GM19467 (cell line): ENCODE measurements at regions not wholly inside any gene's neighbourhood (a gene's known extent, or its start where the extent isn't known, plus 50 kb on each side); places are given as distances from the start of the nearest gene placed in this dataset.
"Not testable (repeated sequence)": the region's sequence is repeated elsewhere in the genome, so short reads cannot be mapped to it uniquely, and the experiment has no call there.

Experiments
- ATAC-seq: cut with Tn5 transposase; IDR thresholded peaks from one replicate; pipeline ENCODE4 v1.9.1; 2021; ENCODE audit warnings: mild to moderate bottlenecking, moderate library complexity; ENCODE audit not compliant: unreplicated experiment

DNA sequence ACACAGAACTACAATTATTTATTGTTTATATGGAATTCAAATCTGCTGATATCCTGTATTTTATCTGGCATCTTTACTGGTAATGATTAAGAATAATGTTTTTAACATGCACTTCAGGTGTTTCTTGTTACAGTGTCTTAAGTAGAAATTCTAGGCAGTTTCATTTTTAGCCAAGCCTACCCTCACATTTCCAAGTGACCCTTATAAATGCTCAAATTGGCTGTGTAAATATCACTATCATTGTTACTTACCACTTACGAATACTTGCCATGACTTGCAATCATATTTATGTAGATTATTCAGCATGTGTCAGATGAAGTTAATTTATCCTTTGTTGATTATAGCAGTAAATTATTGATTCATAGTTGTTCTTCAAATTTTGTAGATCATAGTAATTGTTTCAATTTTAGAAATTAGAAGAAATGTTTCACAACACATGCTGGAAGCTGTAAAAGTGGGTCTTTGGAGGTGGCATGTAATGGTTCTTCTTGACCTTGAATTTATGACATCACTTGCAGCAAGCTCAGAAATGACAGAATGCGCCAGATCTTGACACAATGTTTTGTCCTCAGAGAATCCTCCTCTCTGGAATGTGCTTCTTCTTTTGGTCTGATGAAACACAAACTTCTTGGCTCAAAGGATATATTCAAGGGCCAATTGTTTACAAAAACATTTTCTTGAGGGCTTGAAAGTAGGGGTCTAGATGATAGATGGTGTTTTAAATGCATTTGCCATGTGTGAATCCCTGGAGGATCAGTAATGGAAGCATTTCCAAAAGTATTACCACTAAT is 471.8 kb downstream of the COL12A1 start:
- ATAC-seq = no peak

DNA sequence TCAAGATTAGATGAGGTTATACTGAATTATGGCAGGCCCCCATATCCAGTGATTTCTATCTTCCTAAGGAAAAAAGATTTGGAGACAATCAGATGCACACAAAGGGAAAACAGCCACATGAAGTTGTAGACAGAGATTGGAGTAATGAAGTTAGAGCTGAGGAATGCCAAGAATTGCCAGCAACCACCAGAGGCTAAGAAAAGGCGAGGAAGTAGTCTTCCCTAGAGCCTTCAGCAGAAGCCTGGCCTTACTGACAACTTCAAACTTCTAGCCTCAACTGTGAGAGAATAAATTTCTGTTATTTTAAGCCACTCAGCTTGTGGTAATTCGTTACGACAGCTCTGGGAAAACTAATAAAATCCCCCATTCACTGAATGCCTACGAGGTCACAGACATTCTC is 473.9 kb downstream of the COL12A1 start:
- ATAC-seq = no peak

DNA sequence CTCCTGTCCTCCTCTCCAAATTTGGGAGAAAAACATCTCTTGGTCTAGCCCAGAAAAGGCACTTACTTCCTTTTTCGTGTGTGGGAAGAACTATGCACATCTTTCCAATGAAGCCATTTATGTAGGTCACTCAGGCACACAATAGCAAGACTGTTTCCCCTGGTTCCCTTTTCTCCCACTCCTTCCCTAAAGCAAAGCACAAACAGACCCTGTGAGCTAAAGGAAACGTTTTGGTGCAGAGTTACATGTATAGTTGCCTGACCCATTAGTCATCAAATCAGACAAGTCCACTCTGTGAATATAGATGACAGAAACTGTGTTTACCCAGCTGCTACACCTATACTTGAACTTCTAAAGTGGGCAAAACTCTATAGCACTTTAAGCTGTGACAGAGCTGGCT is 474.6 kb downstream of the COL12A1 start:
- no peak for ATAC-seq

DNA sequence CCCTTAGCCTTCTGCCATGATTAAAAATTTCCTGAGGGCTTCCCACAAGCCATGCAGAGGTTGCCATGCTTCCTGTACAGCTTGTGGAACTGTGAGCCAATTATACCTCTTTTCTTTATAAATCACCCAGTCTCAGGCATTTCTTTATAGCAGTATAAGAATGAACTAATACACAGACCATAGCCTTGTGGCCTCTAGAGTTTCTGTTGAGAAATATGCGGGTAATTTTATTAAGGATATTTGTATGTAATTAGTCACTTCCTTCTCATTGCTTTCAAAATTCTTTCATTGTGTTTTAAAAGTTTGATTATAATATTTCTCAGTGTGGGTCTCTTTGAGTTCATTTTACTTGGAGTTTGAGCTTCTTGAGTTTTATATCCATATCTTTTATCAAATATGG is 484.9 kb downstream of the COL12A1 start:
- no peak for ATAC-seq

GRCh38 chr6:74717591-74717990 is 488.3 kb downstream of the COL12A1 start:
- ATAC-seq = no peak

DNA sequence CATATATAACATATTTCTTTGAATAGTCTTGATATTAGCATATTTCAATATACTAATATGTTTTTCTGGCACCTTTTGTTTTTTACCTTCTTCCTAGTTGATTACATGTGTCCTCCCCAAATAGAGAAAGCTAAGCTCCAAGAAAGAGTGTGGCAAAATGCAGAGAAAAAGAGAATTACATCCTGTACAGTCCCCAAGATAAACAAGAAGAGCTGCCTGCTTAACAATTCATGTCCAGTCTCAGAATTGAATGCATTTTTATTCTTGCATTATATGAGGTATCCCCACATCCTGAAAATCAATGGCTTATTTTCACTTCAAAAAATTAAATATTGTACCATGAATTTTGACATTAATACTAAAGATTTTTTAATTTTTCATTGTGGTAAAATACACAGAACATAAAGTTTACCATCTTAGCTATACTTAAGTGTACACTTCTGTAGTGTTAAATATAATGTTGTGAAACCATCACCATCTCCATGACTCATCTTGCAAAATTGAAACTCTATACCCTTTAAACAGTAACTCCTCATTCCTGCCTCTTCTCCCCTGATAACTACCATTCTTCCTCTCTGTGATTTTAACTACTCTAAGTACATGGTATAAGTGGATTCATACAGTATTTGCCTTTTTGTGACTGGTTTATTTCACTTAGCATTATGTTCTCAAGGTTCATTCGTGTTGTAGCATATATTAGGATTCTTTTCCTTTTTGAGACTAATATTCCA is 490.3 kb downstream of the COL12A1 start:
- no peak for ATAC-seq

GRCh38 chr6:74713941-74714340 is 491.9 kb downstream of the COL12A1 start:
- no peak for ATAC-seq

DNA sequence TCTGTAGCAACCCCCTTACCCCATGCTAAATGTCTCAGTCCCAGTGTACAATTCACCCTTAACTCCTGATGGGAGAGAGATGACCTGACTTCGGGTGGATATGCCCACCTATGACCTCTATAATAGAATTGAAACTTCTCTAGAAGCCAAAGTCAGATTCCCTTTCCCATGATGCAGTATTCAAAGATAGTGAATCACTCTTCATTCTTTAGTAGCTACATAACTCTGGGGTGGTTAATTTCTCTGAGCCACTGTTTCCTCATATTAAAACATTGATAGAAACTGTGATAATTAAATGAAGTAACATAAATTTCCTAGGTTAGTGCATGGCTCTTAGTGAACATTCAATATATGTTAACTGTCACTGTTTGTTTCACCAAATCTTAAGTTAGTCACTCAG is 500.4 kb downstream of the COL12A1 start:
- ATAC-seq = no peak

DNA sequence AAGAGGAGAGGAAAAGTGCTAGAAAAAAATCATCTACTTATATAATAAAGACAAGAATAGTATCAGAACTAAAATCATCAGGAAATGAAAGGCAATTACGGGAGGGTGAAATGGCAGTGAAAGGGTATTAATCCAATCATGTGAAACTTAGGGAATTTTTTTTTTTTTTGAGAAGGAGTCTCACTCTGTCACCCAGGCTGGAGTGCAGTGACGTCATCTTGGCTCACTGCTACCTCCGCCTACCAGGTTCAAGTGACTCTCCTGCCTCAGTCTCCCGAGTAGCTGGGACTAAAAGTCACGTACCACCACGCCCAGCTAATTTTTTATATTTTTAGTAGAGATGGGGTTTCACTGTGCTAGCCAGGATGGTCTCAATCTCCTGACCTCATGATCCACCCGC is 501.3 kb downstream of the COL12A1 start:
- ATAC-seq = not testable (repeated sequence)

DNA sequence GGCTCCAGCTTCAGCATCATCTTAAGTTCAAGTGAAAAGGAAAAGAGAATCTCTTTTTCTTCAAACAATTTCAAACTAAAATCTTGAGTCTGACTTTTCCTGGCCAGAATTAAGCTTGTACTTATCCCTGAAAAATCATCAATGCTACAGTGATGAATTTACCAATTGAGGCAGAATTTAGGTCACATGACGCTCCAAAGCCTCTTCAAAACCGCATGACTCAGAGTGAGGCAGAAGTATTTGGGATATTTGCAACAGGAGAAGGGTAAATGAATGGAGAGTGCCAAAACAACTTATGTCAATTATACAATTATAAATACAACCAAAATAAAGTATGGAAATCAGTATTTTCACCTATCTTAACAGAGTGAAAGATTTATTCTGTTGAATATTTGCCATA is 515.5 kb downstream of the COL12A1 start:
- ATAC-seq = no peak

- no peak for ATAC-seq
Observed at GRCh38 chr6:74689601-74690000, 516.3 kb downstream of the COL12A1 start.

DNA sequence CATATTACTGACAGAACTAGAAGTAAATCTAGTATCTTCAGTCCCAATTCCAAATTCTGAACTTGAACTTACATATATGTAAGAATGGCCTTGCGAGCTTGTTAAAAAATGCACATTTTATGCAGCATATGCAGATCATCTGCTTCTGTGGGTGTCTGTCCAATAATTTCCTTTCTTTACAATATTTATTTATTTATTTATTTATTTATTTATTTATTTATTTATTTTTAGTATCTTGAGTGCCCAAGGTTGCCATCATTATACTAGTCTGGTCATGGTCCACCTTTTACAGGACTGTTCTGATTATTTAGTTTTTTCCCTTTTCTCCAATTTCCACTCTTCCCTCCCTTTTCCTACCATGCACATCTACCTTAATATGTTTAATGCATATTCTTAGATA is 528.4 kb downstream of the COL12A1 start:
- no peak for ATAC-seq

GRCh38 chr6:74676906-74677305 is 528.9 kb downstream of the COL12A1 start:
- no peak for ATAC-seq

GRCh38 chr6:74674377-74674776 is 531.5 kb downstream of the COL12A1 start:
- ATAC-seq = no peak

GRCh38 chr6:74671558-74672025 is 534.3 kb downstream of the COL12A1 start:
- no peak for ATAC-seq

DNA sequence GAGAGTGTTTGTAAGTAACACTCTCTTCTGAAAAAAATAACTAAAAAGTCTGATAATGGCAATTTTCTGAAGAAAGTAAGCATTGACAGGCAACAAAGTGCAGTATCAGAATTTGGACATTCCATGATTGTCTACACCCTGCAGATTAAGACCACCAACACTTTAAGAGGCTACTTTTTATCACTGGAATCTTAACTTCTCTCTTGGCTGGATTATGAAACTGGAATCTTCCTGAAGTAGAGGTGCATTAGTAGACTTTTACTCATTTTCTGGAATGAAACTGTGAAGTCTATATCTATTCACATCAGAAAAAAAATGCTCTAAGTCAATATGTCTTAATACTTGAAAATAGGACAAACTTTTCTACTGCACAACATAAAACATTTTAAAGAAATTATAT is 547.5 kb downstream of the COL12A1 start:
- no peak for ATAC-seq

DNA sequence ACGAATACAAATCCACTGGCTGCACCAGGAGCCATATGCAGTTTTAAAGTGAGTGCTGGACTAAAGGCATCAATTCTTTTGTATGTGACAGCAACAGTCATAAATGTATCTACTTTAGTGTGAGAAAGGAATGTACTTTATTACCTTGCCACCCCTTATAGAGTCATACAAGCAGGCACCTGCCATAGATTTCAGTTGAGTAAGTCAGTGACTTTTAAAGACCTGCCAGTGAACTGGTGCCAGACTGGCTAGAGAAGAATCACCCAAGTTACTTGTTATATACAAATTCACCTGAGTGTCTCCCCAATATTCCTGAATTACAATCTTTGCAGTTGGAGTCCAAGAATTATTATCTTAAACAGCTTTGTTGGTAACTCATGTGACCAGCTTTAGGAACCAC is 547.9 kb downstream of the COL12A1 start:
- no peak for ATAC-seq

GRCh38 chr6:74657011-74657410 is 548.8 kb downstream of the COL12A1 start:
- no peak for ATAC-seq

- no peak for ATAC-seq
Observed at GRCh38 chr6:74656453-74656852, 549.4 kb downstream of the COL12A1 start.

- no peak for ATAC-seq
Observed at GRCh38 chr6:74654296-74654695, 551.6 kb downstream of the COL12A1 start.

DNA sequence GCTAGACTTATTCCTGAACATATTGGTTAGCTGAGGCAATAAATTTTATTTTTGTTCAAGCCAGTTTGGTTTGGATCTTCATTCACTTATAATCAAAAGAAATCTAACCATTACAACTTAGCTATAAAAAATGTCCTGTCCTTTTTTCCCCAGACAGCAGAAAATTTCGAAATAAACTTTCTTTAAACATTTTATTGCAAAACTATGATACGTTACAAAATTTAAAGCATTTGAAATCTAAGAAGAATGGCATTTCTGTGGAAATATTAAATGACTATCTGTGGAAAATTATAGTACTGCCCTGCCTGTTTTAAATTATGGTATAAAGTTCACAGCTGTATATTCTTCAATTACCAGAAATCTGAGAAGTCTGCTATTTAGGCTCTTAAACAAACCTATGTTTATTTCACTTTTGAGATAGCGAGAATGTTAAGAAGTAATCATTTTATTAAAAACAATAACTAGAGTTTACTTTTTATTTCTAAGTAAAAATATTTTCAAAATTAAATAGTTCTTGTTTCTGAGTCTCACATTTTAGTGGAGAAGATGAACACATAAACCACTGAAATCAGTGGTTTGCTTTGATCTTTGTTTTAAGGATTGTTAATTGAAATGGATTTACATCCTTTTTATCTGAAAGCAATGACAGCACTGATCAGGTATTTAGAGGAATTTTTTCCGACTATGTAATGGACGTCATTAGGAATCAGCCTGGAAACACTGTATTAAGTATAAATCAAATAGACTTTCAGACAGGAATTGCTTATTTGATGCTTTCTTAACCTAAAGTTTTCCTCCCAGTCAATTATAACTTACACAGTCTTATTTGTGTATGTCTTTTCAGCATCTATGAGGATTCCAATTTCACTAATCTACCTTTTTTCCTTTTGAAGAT is 553.7 kb downstream of the COL12A1 start:
- no peak for ATAC-seq
